WTC11 (cell line): ENCODE measurements at regions not wholly inside any gene's neighbourhood (a gene's known extent, or its start where the extent isn't known, plus 50 kb on each side); places are given as distances from the start of the nearest gene placed in this dataset.

ENCODE experiments used
- ATAC-seq: fragments of 200-7000 bp; cut with Tn5 transposase; 2 replicates; pipeline ENCODE4 v1.10.0; 2021; ENCODE audit warnings: mild to moderate bottlenecking, moderate library complexity
- CTCF ChIA-PET: fragments of 300-600 bp; sonication (Branson Sonifier 250); formaldehyde crosslinking; loops from one replicate; lab custom pipeline; 2021; ENCODE audit warnings: antibody characterized with exemption; lab: Charles Lee
- POLR2A ChIA-PET: fragments of 350-600 bp; sonication (Branson Sonifier 250); formaldehyde crosslinking; loops from one replicate; lab custom pipeline; 2021; ENCODE audit warnings: antibody characterized with exemption; lab: Charles Lee
- DNase-seq: peaks from one replicate; pipeline ENCODE4 v3.0.0; 2021; ENCODE audit warnings: low spot score
- H3K27ac Mint-ChIP-seq: 2 replicates; pipeline ENCODE4 v1.8.0; 2021; ENCODE audit warnings: mixed read lengths
- H3K27me3 Mint-ChIP-seq: 2 replicates; pipeline ENCODE4 v1.8.0; 2021; ENCODE audit warnings: low read depth, mild to moderate bottlenecking, moderate library complexity, mixed read lengths
- H3K36me3 Mint-ChIP-seq: 2 replicates; pipeline ENCODE4 v1.8.0; 2021; ENCODE audit warnings: mixed read lengths
- H3K4me1 Mint-ChIP-seq: 2 replicates; pipeline ENCODE4 v1.8.0; 2022; ENCODE audit warnings: mixed read lengths
- H3K4me3 Mint-ChIP-seq: 2 replicates; pipeline ENCODE4 v1.8.0; 2021; ENCODE audit warnings: mild to moderate bottlenecking, moderate library complexity, mixed read lengths
- H3K9me3 Mint-ChIP-seq: 2 replicates; pipeline ENCODE4 v1.8.0; 2021; ENCODE audit warnings: mixed read lengths
- CREB1 ChIP-seq: sonication (generic); formaldehyde crosslinking; IDR thresholded peaks from 2 replicates; pipeline ENCODE4 v1.8.0; 2023; ENCODE audit warnings: mild to moderate bottlenecking, missing genetic modification reagents
- FOXJ3 ChIP-seq: sonication (generic); formaldehyde crosslinking; IDR thresholded peaks from 2 replicates; pipeline ENCODE4 v1.9.0; 2021; ENCODE audit warnings: missing genetic modification reagents, mild to moderate bottlenecking, borderline replicate concordance
- GABPB1 ChIP-seq: sonication (generic); formaldehyde crosslinking; IDR thresholded peaks from 2 replicates; pipeline ENCODE4 v1.8.1; 2023; ENCODE audit warnings: mild to moderate bottlenecking, missing genetic modification reagents
- JAZF1 ChIP-seq: fragments of 250-450 bp; sonication (Bioruptor Pico); IDR thresholded peaks from 2 replicates; pipeline ENCODE4 v1.9.0; 2021; ENCODE audit warnings: moderate library complexity, mild to moderate bottlenecking, inconsistent platforms
- NFE2L1 ChIP-seq: sonication (generic); formaldehyde crosslinking; IDR thresholded peaks from 2 replicates; pipeline ENCODE4 v1.8.1; 2023; ENCODE audit warnings: missing genetic modification reagents
- NR2C2 ChIP-seq: sonication (generic); formaldehyde crosslinking; IDR thresholded peaks from 2 replicates; pipeline ENCODE4 v1.8.0; 2022; ENCODE audit warnings: mild to moderate bottlenecking, missing genetic modification reagents
- NR3C1 ChIP-seq: sonication (generic); formaldehyde crosslinking; conservative IDR thresholded peaks from 2 replicates; pipeline ENCODE4 v1.8.1; 2023; ENCODE audit warnings: low read depth, mild to moderate bottlenecking, missing genetic modification reagents
- OVOL2 ChIP-seq: fragments of 250-450 bp; sonication (Bioruptor Pico); IDR thresholded peaks from 2 replicates; pipeline ENCODE4 v1.9.0; 2021; ENCODE audit warnings: mild to moderate bottlenecking, borderline replicate concordance
- SMAD3 ChIP-seq: sonication (generic); formaldehyde crosslinking; IDR thresholded peaks from 2 replicates; pipeline ENCODE4 v1.8.0; 2022; ENCODE audit warnings: missing genetic modification reagents, mild to moderate bottlenecking, borderline replicate concordance
- SMAD4 ChIP-seq: sonication (generic); formaldehyde crosslinking; IDR thresholded peaks from 2 replicates; pipeline ENCODE4 v1.8.0; 2022; ENCODE audit warnings: mild to moderate bottlenecking, missing genetic modification reagents
- TEAD4 ChIP-seq: sonication (generic); formaldehyde crosslinking; IDR thresholded peaks from 2 replicates; pipeline ENCODE4 v1.8.0; 2022; ENCODE audit warnings: mild to moderate bottlenecking, missing genetic modification reagents
- ZBTB21 ChIP-seq: sonication (generic); formaldehyde crosslinking; IDR thresholded peaks from 2 replicates; pipeline ENCODE4 v1.8.1; 2023; ENCODE audit warnings: mild to moderate bottlenecking, missing genetic modification reagents, borderline replicate concordance
- TF ChIP-seq, protein P1 (sequence below): fragments of 200-600 bp; IDR thresholded peaks from 2 replicates; pipeline ENCODE4 v1.8.0; 2022; ENCODE audit warnings: antibody characterized with exemption
- TF ChIP-seq, protein P2 (sequence below): sonication (generic); formaldehyde crosslinking; IDR thresholded peaks from 2 replicates; pipeline ENCODE4 v1.8.1; 2022; ENCODE audit warnings: missing genetic modification reagents, borderline replicate concordance
- TF ChIP-seq, protein P3 (sequence below): sonication (generic); formaldehyde crosslinking; IDR thresholded peaks from 2 replicates; pipeline ENCODE4 v1.8.1; 2022; ENCODE audit warnings: low read depth, missing genetic modification reagents, borderline replicate concordance
- TF ChIP-seq, protein P4 (sequence below): sonication (generic); formaldehyde crosslinking; IDR thresholded peaks from 2 replicates; pipeline ENCODE4 v1.8.0; 2022; ENCODE audit warnings: mild to moderate bottlenecking, missing genetic modification reagents
- TF ChIP-seq, protein P5 (sequence below): fragments of 250-450 bp; sonication (Bioruptor Pico); conservative IDR thresholded peaks from 2 replicates; pipeline ENCODE4 v1.9.0; 2021; ENCODE audit warnings: mild to moderate bottlenecking
- TF ChIP-seq, protein P6 (sequence below): sonication (generic); formaldehyde crosslinking; conservative IDR thresholded peaks from 2 replicates; pipeline ENCODE4 v1.8.1; 2022; ENCODE audit warnings: mild to moderate bottlenecking, missing genetic modification reagents
- TF ChIP-seq, protein P7 (sequence below): sonication (generic); formaldehyde crosslinking; IDR thresholded peaks from 2 replicates; pipeline ENCODE4 v1.8.0; 2022; ENCODE audit warnings: mild to moderate bottlenecking, missing genetic modification reagents

DNA sequence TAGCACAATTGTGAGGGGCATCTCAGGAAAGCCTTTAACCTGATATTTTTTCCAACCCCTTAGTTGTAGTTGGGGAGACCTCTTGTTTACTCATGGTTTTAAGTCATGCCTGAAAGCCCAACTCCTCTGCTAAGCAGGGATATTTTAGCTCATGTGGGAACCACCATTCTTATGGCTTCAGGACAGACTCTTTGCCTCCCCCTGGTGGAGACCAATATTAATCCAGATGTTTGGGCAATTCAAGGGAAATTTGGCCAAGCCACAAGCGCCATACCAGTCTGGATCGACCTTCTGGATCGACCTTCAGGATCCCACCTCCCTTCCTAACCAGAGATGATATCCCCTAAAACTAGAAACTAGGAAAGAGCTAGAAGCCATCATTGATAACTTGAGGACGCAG, 211.2 kb downstream of the C6orf118 start:
- CTCF ChIA-PET: interaction anchor here (0.6 to 0.9 kb wide), 3 partner anchors 21 to 147 kb away, joined by 3 to 5 read pairs (median 3); no protein-coding TSS in a partner anchor
- Mint-ChIP-seq H3K36me3 (peaks cover 33% of the 10 kb centered on the region), H3K27ac (no peak overlapping the region), H3K9me3 (peaks cover 67% of the 10 kb centered on the region), H3K4me1 (no peaks in the 10 kb centered on the region), H3K27me3 (no peaks in the 10 kb centered on the region; the same call in 1 of the 2 replicates), H3K4me3 (no peak overlapping the region)
- POLR2A ChIA-PET: no interaction called here
- DNase-seq: peak; percentile 14
- ATAC-seq: peak; percentile 81
- TF ChIP-seq, protein P1, sequence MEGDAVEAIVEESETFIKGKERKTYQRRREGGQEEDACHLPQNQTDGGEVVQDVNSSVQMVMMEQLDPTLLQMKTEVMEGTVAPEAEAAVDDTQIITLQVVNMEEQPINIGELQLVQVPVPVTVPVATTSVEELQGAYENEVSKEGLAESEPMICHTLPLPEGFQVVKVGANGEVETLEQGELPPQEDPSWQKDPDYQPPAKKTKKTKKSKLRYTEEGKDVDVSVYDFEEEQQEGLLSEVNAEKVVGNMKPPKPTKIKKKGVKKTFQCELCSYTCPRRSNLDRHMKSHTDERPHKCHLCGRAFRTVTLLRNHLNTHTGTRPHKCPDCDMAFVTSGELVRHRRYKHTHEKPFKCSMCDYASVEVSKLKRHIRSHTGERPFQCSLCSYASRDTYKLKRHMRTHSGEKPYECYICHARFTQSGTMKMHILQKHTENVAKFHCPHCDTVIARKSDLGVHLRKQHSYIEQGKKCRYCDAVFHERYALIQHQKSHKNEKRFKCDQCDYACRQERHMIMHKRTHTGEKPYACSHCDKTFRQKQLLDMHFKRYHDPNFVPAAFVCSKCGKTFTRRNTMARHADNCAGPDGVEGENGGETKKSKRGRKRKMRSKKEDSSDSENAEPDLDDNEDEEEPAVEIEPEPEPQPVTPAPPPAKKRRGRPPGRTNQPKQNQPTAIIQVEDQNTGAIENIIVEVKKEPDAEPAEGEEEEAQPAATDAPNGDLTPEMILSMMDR: peak; percentile 53
- TF ChIP-seq JAZF1 (no peak), NR3C1 (no peak), ZBTB21 (CRISPR knock-in tag) (no peak), NR2C2 (CRISPR knock-in tag) (no peak)

DNA sequence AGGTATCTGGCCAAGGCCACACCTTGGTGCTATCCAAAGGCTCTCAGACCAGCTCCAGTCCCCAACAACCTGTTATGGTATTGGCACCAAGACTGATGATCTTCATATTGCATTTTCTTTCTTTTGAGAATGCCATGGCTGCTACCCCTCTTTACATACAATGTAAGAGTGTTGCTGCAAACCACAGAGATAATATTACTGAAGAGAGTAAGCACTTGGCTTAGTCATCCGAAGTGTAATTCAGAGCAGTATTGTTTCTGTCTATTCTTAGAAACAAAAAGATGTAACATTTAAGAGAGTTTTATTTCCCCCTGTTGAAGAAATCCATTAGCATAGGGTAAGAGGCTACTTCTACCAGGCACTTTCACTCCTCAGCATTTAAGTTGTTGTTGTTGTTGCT, 212.5 kb downstream of the C6orf118 start:
- no peak for ATAC-seq
- no peak for DNase-seq
- TF ChIP-seq, protein P2, sequence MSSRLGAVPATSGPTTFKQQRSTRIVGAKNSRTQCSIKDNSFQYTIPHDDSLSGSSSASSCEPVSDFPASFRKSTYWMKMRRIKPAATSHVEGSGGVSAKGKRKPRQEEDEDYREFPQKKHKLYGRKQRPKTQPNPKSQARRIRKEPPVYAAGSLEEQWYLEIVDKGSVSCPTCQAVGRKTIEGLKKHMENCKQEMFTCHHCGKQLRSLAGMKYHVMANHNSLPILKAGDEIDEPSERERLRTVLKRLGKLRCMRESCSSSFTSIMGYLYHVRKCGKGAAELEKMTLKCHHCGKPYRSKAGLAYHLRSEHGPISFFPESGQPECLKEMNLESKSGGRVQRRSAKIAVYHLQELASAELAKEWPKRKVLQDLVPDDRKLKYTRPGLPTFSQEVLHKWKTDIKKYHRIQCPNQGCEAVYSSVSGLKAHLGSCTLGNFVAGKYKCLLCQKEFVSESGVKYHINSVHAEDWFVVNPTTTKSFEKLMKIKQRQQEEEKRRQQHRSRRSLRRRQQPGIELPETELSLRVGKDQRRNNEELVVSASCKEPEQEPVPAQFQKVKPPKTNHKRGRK (CRISPR knock-in tag): no peak
- TF ChIP-seq OVOL2 (CRISPR knock-in tag) (no peak), SMAD4 (CRISPR knock-in tag) (no peak), TEAD4 (CRISPR knock-in tag) (no peak), SMAD3 (no peak), FOXJ3 (no peak), NR2C2 (CRISPR knock-in tag) (no peak), NFE2L1 (CRISPR knock-in tag) (no peak), GABPB1 (CRISPR knock-in tag) (no peak), CREB1 (no peak)
- TF ChIP-seq, protein P3, sequence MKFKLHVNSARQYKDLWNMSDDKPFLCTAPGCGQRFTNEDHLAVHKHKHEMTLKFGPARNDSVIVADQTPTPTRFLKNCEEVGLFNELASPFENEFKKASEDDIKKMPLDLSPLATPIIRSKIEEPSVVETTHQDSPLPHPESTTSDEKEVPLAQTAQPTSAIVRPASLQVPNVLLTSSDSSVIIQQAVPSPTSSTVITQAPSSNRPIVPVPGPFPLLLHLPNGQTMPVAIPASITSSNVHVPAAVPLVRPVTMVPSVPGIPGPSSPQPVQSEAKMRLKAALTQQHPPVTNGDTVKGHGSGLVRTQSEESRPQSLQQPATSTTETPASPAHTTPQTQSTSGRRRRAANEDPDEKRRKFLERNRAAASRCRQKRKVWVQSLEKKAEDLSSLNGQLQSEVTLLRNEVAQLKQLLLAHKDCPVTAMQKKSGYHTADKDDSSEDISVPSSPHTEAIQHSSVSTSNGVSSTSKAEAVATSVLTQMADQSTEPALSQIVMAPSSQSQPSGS (CRISPR knock-in tag): no peak
- TF ChIP-seq, protein P4, sequence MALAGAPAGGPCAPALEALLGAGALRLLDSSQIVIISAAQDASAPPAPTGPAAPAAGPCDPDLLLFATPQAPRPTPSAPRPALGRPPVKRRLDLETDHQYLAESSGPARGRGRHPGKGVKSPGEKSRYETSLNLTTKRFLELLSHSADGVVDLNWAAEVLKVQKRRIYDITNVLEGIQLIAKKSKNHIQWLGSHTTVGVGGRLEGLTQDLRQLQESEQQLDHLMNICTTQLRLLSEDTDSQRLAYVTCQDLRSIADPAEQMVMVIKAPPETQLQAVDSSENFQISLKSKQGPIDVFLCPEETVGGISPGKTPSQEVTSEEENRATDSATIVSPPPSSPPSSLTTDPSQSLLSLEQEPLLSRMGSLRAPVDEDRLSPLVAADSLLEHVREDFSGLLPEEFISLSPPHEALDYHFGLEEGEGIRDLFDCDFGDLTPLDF (CRISPR knock-in tag): no peak
- TF ChIP-seq, protein P5, sequence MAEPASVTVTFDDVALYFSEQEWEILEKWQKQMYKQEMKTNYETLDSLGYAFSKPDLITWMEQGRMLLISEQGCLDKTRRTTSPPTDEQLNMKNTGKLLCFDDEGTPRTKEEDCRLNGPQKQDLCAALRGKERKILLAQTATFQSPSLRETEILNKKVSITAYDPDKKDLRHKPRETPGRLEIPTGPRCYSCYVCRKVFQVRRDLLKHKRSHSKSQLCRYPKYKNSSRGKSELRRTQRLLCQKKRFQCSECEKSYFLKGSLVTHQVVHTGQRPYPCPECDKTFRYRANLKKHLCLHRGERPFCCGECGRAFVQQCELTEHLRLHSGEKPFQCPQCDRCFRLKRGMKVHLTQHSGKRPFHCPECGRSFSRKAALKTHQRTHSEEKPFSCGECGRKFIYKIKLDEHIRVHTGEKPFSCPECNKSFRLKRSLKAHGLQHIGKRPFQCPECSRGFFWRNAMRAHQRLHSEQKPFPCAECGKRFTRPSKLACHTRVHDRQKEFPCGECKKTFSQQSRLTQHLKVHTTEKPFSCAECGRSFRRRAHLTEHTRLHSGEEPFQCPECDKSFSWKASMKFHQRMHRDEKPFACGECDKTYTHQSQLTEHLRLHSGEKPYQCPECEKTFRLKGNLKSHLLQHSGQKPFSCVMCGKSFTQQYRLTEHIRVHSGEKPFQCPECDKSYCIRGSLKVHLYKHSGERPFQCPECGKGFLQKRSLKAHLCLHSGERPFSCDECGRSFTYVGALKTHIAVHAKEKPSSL (CRISPR knock-in tag): no peak
- TF ChIP-seq, protein P6, sequence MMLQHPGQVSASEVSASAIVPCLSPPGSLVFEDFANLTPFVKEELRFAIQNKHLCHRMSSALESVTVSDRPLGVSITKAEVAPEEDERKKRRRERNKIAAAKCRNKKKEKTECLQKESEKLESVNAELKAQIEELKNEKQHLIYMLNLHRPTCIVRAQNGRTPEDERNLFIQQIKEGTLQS: no peak
- TF ChIP-seq, protein P7, sequence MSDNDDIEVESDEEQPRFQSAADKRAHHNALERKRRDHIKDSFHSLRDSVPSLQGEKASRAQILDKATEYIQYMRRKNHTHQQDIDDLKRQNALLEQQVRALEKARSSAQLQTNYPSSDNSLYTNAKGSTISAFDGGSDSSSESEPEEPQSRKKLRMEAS (CRISPR knock-in tag): no peak
- ChIA-PET POLR2A (no interaction called here), CTCF (no interaction called here)
- Mint-ChIP-seq H3K9me3 (peaks cover 67% of the 10 kb centered on the region), H3K27ac (no peak overlapping the region), H3K36me3 (peaks cover 40% of the 10 kb centered on the region), H3K27me3 (no peaks in the 10 kb centered on the region; the same call in 1 of the 2 replicates), H3K4me1 (no peaks in the 10 kb centered on the region), H3K4me3 (no peak overlapping the region)
